ENCODE measurements at regions not wholly inside any gene's neighbourhood (a gene's known extent, or its start where the extent isn't known, plus 50 kb on each side); places are given as distances from the start of the nearest gene placed in this dataset.

DNA sequence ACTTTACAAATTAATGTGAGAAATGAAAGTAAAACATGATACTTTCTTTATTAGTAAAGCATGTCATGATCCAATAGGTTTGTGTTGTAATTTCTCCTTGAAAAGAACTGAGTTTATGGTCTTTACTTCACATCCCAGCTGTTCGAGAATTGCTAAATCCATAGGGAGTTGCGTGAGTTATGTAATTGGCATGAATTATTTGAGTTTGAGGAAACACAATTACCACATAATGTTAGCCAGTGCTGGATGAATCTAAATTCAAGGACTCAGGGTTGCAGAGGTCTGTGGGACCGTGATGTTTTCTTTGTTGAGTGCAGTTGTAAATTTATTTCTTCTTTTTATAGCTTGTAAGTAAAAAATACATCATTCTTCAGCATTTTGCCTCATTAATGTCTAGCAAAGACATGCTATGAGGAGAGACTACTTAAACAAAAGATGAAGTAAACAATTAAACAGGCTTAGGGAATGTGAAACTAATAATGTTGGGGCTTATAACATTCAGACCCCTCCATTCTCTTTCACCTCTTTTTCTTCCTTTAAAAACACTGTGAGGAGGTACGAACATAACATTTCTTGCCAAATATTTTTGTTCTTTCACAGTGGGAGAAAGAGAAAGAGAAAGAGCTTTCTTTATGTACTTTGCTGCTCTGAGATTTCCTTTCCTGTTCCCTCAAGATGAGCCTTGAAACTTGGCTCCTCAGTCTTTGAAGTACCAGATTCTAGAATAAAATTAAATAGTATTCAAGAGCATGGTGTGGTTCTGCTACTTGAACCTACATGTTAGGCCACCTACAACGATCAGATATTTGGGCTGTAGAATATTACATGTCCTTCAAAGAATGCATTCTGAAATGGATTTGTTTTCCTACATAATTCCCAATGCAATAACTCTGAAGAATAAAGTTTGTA is 159.6 kb upstream of the ANK2 start:
- H3K4me1 ChIP-seq (replicated peaks in 1 of 2; ENCODE audit: control insufficient read depth in 2 of 2, insufficient read depth in 2 of 2, low read length in 2 of 2) = no peaks in the 10 kb centered on the region
- BruUV-seq (replicated peaks) = no TSS peak
- no peak for TF ChIP-seq GABPA (tag; conservative IDR thresholded peaks at IDR 0.05; ENCODE audit: low read depth)
- no peak for TF ChIP-seq LCOR (CRISPR knock-in tag; IDR thresholded peaks at IDR 0.05)
- TF ChIP-seq, protein P1, sequence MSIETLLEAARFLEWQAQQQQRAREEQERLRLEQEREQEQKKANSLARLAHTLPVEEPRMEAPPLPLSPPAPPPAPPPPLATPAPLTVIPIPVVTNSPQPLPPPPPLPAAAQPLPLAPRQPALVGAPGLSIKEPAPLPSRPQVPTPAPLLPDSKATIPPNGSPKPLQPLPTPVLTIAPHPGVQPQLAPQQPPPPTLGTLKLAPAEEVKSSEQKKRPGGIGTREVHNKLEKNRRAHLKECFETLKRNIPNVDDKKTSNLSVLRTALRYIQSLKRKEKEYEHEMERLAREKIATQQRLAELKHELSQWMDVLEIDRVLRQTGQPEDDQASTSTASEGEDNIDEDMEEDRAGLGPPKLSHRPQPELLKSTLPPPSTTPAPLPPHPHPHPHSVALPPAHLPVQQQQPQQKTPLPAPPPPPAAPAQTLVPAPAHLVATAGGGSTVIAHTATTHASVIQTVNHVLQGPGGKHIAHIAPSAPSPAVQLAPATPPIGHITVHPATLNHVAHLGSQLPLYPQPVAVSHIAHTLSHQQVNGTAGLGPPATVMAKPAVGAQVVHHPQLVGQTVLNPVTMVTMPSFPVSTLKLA (conservative IDR thresholded peaks at IDR 0.05) = no peak
- TF ChIP-seq ZNF644 (tag; IDR thresholded peaks at IDR 0.05; ENCODE audit: low read depth) = no peak
- no peak for TF ChIP-seq CREM (IDR thresholded peaks at IDR 0.05; ENCODE audit: low read depth)
- TF ChIP-seq TOE1 (IDR thresholded peaks at IDR 0.05; ENCODE audit: borderline replicate concordance) = no peak
- no peak for TF ChIP-seq TOE1 (CRISPR knock-in tag; IDR thresholded peaks at IDR 0.05; ENCODE audit: borderline replicate concordance, low read depth)
- no peaks in the 10 kb centered on the region for H3K9me1 ChIP-seq (ENCODE audit: control insufficient read depth, insufficient read depth, low read length)
- no peaks in the 10 kb centered on the region for H3K36me3 ChIP-seq (ENCODE audit: control insufficient read depth, insufficient read depth, low read length)
- H3K27me3 ChIP-seq (ENCODE audit: control insufficient read depth in 2 of 2, insufficient read depth in 2 of 2, low read length in 2 of 2) = no peaks in the 10 kb centered on the region
- H3K27ac ChIP-seq (ENCODE audit: extremely low read depth, low read depth, low read length) = no peak overlapping the region
- no peak overlapping the region for H3K4me2 ChIP-seq (ENCODE audit: insufficient read depth, low read length)
- ATAC-seq = no peak
- intact Hi-C loops (cut with micrococcal nuclease) (no loop called here), in situ Hi-C loops (cut with MboI) (no loop called here)
- no peaks in the 10 kb centered on the region for H3K9me3 ChIP-seq (replicated peaks; ENCODE audit: control insufficient read depth, insufficient read depth, low read depth, low read length)
- no peak overlapping the region for H3K4me3 ChIP-seq
- CTCF ChIA-PET (ENCODE audit: low intra/inter-chr PET ratio) = interaction anchor here (0.5 kb wide), 1 partner anchor 319 kb away, joined by 4 read pairs; no protein-coding TSS in a partner anchor
- H4K20me1 ChIP-seq (replicated peaks; ENCODE audit: control insufficient read depth, insufficient read depth, low read length) = no peaks in the 10 kb centered on the region
- 3% methylated on average over 5 of the region's 5 CpGs for WGBS (ENCODE audit: insufficient coverage, low coverage, missing lambda C conversion rate)
- no peak overlapping the region for H3K9ac ChIP-seq (ENCODE audit: insufficient read depth in 1 of 2, low read depth in 2 of 2, low read length in 2 of 2)
- H3K79me2 ChIP-seq (ENCODE audit: control insufficient read depth, insufficient read depth, low read length) = no peaks in the 10 kb centered on the region
- POLR2A ChIA-PET = no interaction called here
- no peak overlapping the region for H2AFZ ChIP-seq (ENCODE audit: low read depth, low read length)
- DNase-seq (ENCODE audit: extremely low read depth in 1 of 4, low spot score in 3 of 4) = no peak
- no peak for FAIRE-seq
